Mesendoderm (in vitro differentiated cells): ENCODE measurements at regions not wholly inside any gene's neighbourhood (a gene's known extent, or its start where the extent isn't known, plus 50 kb on each side); places are given as distances from the start of the nearest gene placed in this dataset.

Source experiments
- DNase-seq: peaks from one replicate; pipeline ENCODE4 v3.0.0; 2013
- H2AK5ac ChIP-seq: 2 replicates; pipeline ENCODE4 v1.6.1; 2013; ENCODE audit warnings: low read length, inconsistent platforms
- H2BK120ac ChIP-seq: 2 replicates; pipeline ENCODE4 v1.6.1; 2013; ENCODE audit warnings: low read depth, mild to moderate bottlenecking, low read length, moderate library complexity, mixed read lengths
- H2BK15ac ChIP-seq: replicated peaks from 2 replicates; pipeline ENCODE4 v1.6.1; 2013; ENCODE audit warnings: low read depth, mild to moderate bottlenecking, moderate library complexity
- H2BK5ac ChIP-seq: 2 replicates; pipeline ENCODE4 v1.6.1; 2013; ENCODE audit warnings: low read length, inconsistent platforms
- H3K18ac ChIP-seq: 2 replicates; pipeline ENCODE4 v1.6.1; 2013; ENCODE audit warnings: mild to moderate bottlenecking, low read length, mixed read lengths
- H3K23ac ChIP-seq: one replicate; pipeline ENCODE4 v1.6.1; 2013; ENCODE audit warnings: low read length
- H3K27ac ChIP-seq: 2 replicates; pipeline ENCODE4 v1.5.1; 2013; ENCODE audit warnings: low read depth, mild to moderate bottlenecking, inconsistent platforms, low read length, moderate library complexity
- H3K27me3 ChIP-seq: 2 replicates; pipeline ENCODE4 v1.6.1; 2013; ENCODE audit warnings: low read length, control low read depth, mild to moderate bottlenecking, inconsistent platforms; ENCODE audit not compliant: insufficient read depth, poor library complexity
- H3K36me3 ChIP-seq: 2 replicates; pipeline ENCODE4 v1.6.1; 2013; ENCODE audit warnings: low read length, inconsistent platforms; ENCODE audit not compliant: control insufficient read depth, insufficient read depth
- H3K4ac ChIP-seq: one replicate; pipeline ENCODE4 v1.6.1; 2013; ENCODE audit warnings: low read depth, mild to moderate bottlenecking, low read length, moderate library complexity
- H3K4me1 ChIP-seq: 2 replicates; pipeline ENCODE4 v1.6.1; 2013; ENCODE audit warnings: low read depth, low read length, inconsistent platforms; ENCODE audit not compliant: control insufficient read depth
- H3K4me2 ChIP-seq: 2 replicates; pipeline ENCODE4 v1.6.1; 2013; ENCODE audit warnings: low read length
- H3K4me3 ChIP-seq: 2 replicates; pipeline ENCODE4 v1.5.1; 2013; ENCODE audit warnings: mild to moderate bottlenecking, low read length
- H3K56ac ChIP-seq: one replicate; pipeline ENCODE4 v1.6.1; 2013; ENCODE audit warnings: low read length
- H3K79me1 ChIP-seq: 2 replicates; pipeline ENCODE4 v1.6.1; 2013; ENCODE audit warnings: low read length, inconsistent platforms
- H3K79me2 ChIP-seq: 2 replicates; pipeline ENCODE4 v1.6.1; 2013; ENCODE audit warnings: mild to moderate bottlenecking, low read length; ENCODE audit not compliant: control insufficient read depth, insufficient read depth
- H3K9ac ChIP-seq: 2 replicates; pipeline ENCODE4 v1.6.1; 2013; ENCODE audit warnings: low read length, inconsistent platforms
- H4K5ac ChIP-seq: one replicate; pipeline ENCODE4 v1.6.1; 2013; ENCODE audit warnings: low read length
- H4K8ac ChIP-seq: one replicate; pipeline ENCODE4 v1.6.1; 2013; ENCODE audit warnings: low read depth, mild to moderate bottlenecking, control low read depth, low read length, moderate library complexity
- WGBS: extraction: QIAGEN DNeasy Blood & Tissue Kit; methylation state at CpG from one replicate; pipeline ENCODE4 v1.1.7; 2013; ENCODE audit warnings: low lambda C conversion rate, missing lambda C conversion rate; ENCODE audit not compliant: insufficient coverage; ENCODE audit errors: extremely low coverage; 5-methylcytosine and 5-hydroxymethylcytosine counted together

DNA sequence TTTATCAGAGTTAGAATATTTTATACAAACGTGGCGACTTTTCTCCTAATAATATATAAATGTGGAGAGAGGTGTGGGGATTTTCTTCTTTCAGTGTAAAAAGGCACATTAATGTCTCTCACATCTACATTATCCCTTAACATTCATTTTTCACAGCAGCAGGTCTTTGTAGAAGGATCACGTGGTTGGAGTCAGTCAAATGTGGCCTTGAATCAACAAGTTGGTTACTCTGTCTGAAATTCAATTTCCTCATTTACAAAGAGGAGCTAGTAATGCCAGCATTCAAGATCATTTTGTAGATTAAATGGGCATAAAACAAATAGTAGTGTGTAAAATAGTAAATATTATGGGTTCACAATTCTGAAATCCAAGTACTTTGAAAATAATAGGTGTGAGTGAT lies 183.1 kb upstream of the SEMA3E start:
- H3K9ac ChIP-seq = no peak overlapping the region
- no peaks in the 10 kb centered on the region for H3K79me2 ChIP-seq
- H2BK5ac ChIP-seq = no peak overlapping the region
- H2BK120ac ChIP-seq = no peak overlapping the region
- no peak overlapping the region for H2AK5ac ChIP-seq
- H3K4ac ChIP-seq = no peak overlapping the region
- no peak overlapping the region for H2BK15ac ChIP-seq
- H3K18ac ChIP-seq = no peak overlapping the region
- no peak overlapping the region for H3K4me3 ChIP-seq
- no CpG with 5 or more reads among the region's 3 CpGs for WGBS
- no peaks in the 10 kb centered on the region for H3K27me3 ChIP-seq
- H3K4me1 ChIP-seq = no peaks in the 10 kb centered on the region
- no peaks in the 10 kb centered on the region for H3K79me1 ChIP-seq
- no peak overlapping the region for H3K23ac ChIP-seq
- no peak overlapping the region for H4K5ac ChIP-seq
- peak; percentile 38 for DNase-seq
- H3K27ac ChIP-seq = no peak overlapping the region
- no peaks in the 10 kb centered on the region for H3K36me3 ChIP-seq
- H4K8ac ChIP-seq = no peak overlapping the region
- no peak overlapping the region for H3K4me2 ChIP-seq
- H3K56ac ChIP-seq = no peak overlapping the region

DNA sequence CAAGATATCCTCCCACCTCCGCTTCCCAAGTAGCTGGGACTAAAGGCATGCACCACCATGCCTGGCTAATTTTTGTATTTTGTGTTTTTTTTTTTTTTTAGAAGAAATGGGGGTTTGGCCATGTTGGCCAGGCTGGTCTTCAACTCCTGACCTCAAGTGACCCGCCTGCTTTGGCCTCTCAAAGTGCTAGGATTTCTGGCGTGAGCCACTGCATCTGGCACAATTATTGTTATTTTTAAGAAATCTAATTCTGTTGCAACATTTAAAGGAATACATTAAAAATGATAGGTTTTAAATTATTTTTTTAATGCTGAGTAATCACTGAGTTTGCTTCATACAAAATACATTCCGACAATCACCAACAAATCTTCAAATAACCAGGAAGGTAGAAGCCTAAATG lies 178.1 kb upstream of the SEMA3E start:
- DNase-seq = no peak
- Histone ChIP-seq H2BK15ac (no peak overlapping the region), H3K56ac (no peak overlapping the region), H4K8ac (no peak overlapping the region), H3K36me3 (no peaks in the 10 kb centered on the region), H2BK120ac (no peak overlapping the region), H3K79me2 (no peaks in the 10 kb centered on the region), H3K9ac (no peak overlapping the region), H3K4me2 (no peak overlapping the region), H3K4me3 (no peak overlapping the region), H2AK5ac (no peak overlapping the region), H3K79me1 (no peaks in the 10 kb centered on the region), H3K18ac (no peak overlapping the region), H3K4me1 (no peaks in the 10 kb centered on the region), H3K27ac (no peak overlapping the region), H2BK5ac (no peak overlapping the region), H4K5ac (no peak overlapping the region), H3K27me3 (no peaks in the 10 kb centered on the region), H3K4ac (peak overlapping the region; percentile 36), H3K23ac (no peak overlapping the region)
- no CpG with 5 or more reads among the region's 4 CpGs for WGBS

DNA sequence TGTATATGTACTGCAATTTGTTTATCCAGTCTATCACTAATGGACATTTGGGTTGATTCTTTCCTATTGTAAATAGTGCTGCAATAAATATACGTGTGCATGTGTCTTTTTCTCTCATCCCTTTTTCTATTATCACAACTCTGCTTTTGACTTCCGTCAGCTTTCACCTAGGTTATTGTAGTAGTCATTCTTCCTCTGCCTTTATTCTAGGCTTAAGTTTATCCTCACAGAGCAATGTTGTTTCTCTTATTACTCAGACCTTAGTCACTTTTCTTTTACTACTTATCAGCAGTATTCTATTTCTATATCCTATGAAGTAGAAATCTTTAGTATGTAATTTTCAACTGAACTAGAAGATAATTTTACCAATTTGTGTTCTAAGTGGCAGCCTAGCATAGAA lies 175.3 kb upstream of the SEMA3E start:
- no peak overlapping the region for H4K5ac ChIP-seq

DNA sequence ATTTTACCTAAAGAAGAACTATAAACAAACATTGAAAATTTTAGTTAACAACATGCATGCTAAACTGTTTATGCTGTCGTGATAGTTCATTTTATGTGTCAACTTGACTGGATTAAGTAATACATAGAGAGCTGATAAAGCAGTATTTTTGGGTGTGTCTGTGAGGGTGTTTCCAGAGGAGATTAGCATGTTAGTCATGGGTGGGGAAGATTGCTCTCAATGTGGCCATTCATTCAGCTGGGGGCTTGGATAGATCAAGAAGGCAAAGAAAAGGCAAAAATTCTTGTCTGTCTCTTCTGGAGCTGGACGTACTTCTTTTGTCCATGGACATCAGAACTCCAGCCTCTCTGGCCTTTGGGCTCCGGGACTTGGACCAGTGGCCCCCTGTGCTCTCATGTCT lies 172.9 kb upstream of the SEMA3E start:
- Histone ChIP-seq H3K18ac (no peak overlapping the region), H2BK15ac (no peak overlapping the region), H3K4me1 (no peaks in the 10 kb centered on the region), H3K4ac (no peak overlapping the region), H3K36me3 (no peaks in the 10 kb centered on the region), H4K5ac (no peak overlapping the region), H2AK5ac (no peak overlapping the region), H3K56ac (no peak overlapping the region), H2BK120ac (no peak overlapping the region), H2BK5ac (no peak overlapping the region), H3K9ac (no peak overlapping the region), H3K4me2 (no peak overlapping the region), H4K8ac (no peak overlapping the region), H3K4me3 (no peak overlapping the region), H3K27ac (no peak overlapping the region), H3K79me1 (no peaks in the 10 kb centered on the region), H3K23ac (no peak overlapping the region), H3K27me3 (no peaks in the 10 kb centered on the region), H3K79me2 (no peaks in the 10 kb centered on the region)
- no CpG with 5 or more reads among the region's 3 CpGs for WGBS
- DNase-seq = no peak

More for the DNA sequence above, 175.3 kb upstream of the SEMA3E start:
- Histone ChIP-seq H2BK5ac (no peak overlapping the region), H3K56ac (no peak overlapping the region), H3K79me2 (no peaks in the 10 kb centered on the region), H3K36me3 (no peaks in the 10 kb centered on the region), H3K27ac (no peak overlapping the region), H3K79me1 (no peaks in the 10 kb centered on the region), H3K4me2 (no peak overlapping the region), H2BK120ac (no peak overlapping the region), H3K23ac (no peak overlapping the region), H3K4me1 (no peaks in the 10 kb centered on the region), H3K18ac (no peak overlapping the region), H3K4me3 (no peak overlapping the region), H4K8ac (no peak overlapping the region), H2AK5ac (no peak overlapping the region), H2BK15ac (no peak overlapping the region), H3K27me3 (no peaks in the 10 kb centered on the region), H3K9ac (no peak overlapping the region), H3K4ac (no peak overlapping the region)
- no CpG with 5 or more reads among the region's 2 CpGs for WGBS
- no peak for DNase-seq

DNA sequence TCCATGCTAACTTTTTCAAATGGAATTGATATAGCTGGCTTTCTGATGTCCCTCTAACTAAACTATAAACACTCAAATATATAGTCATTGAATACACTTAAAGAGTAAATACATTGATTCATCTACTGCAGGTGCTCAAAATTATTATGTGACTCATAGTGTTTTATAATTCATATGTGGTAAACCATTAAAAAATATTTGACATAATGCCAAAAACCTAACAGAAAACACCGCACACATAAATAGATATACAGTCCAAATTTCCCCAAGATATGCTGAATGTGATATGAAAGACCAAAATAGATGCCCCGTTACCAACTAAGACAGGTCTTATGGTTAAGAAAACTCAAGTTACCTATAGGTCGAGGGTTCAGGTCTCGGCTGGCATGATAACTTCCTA lies 171.7 kb upstream of the SEMA3E start:
- no peak overlapping the region for H3K4ac ChIP-seq
- H4K8ac ChIP-seq = no peak overlapping the region
- no peak overlapping the region for H2BK120ac ChIP-seq
- H3K79me1 ChIP-seq = no peaks in the 10 kb centered on the region
- no peak overlapping the region for H3K4me2 ChIP-seq
- WGBS = no CpG with 5 or more reads among the region's 4 CpGs
- no peak overlapping the region for H2AK5ac ChIP-seq
- H4K5ac ChIP-seq = no peak overlapping the region
- no peak overlapping the region for H3K56ac ChIP-seq
- H3K4me3 ChIP-seq = no peak overlapping the region
- H3K36me3 ChIP-seq = no peaks in the 10 kb centered on the region
- no peak overlapping the region for H3K27ac ChIP-seq
- no peak for DNase-seq
- H3K79me2 ChIP-seq = no peaks in the 10 kb centered on the region
- H2BK5ac ChIP-seq = no peak overlapping the region
- no peak overlapping the region for H3K9ac ChIP-seq
- H3K4me1 ChIP-seq = no peaks in the 10 kb centered on the region
- H3K27me3 ChIP-seq = no peaks in the 10 kb centered on the region
- no peak overlapping the region for H3K23ac ChIP-seq
- H2BK15ac ChIP-seq = no peak overlapping the region
- no peak overlapping the region for H3K18ac ChIP-seq

DNA sequence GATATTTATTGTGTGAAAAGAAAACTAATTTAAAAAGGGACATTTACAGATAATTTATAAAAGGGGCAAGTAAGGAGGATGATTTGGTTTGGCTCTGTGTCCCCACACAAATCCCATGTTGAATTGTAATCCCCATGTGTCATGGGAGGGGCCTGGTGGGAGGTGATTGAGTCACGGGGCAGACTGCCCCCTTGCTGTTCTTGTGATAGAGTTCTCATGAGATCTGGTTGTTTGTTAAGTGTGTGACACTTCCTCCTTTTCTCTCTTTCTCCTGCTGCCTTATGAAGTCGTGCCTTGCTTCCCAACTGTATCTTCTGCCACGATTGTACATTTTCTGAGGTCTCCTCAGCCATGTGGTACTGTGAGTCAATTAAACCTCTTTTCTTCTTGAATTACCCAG lies 171.0 kb upstream of the SEMA3E start:
- no peak overlapping the region for H3K56ac ChIP-seq
- H3K18ac ChIP-seq = no peak overlapping the region
- H3K27ac ChIP-seq = no peak overlapping the region
- no peak overlapping the region for H4K5ac ChIP-seq
- H3K4ac ChIP-seq = no peak overlapping the region
- WGBS = no CpG with 5 or more reads among the region's 3 CpGs
- peak; percentile 60 for DNase-seq
- no peak overlapping the region for H3K4me2 ChIP-seq
- H3K23ac ChIP-seq = no peak overlapping the region
- H3K79me2 ChIP-seq = no peaks in the 10 kb centered on the region
- no peak overlapping the region for H2BK15ac ChIP-seq
- no peak overlapping the region for H3K9ac ChIP-seq
- H4K8ac ChIP-seq = peak overlapping the region; percentile 39
- H3K36me3 ChIP-seq = no peaks in the 10 kb centered on the region
- no peaks in the 10 kb centered on the region for H3K27me3 ChIP-seq
- H3K4me3 ChIP-seq = no peak overlapping the region
- no peak overlapping the region for H2BK5ac ChIP-seq
- no peaks in the 10 kb centered on the region for H3K4me1 ChIP-seq
- no peak overlapping the region for H2AK5ac ChIP-seq
- no peaks in the 10 kb centered on the region for H3K79me1 ChIP-seq
- H2BK120ac ChIP-seq = no peak overlapping the region
